ENCODE measurements at regions not wholly inside any gene's neighbourhood (a gene's known extent, or its start where the extent isn't known, plus 50 kb on each side); places are given as distances from the start of the nearest gene placed in this dataset.

DNA sequence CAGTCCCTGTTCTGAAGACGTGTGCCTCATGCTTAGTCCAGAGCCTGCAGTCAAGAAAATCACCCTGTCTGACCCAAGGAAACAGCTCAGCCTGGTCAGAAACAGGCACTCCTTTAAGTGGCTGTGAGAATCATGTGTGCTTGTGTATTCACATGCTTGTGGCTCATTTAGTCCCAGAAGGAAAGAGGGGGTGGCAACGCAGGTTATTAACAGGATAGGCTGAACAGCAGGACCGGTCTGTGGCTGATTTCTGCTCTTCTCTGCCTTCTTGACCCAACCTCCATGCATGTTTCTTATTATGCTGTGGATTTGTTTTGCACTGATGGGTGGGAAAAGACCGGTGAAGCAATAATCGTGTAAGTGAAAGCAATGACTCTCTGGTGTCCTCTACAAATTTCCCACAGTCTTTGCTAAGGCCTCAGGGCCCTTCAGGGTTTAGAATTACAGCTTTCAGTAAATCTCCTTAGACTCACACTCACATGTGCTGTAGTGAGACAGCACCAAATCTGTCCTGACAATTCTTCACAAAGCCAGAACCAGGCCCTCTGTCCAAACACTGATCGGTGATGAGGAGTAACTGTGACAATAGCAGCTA is 288.1 kb downstream of the ETS1 start:
- no peak for DNase-seq (ENCODE audit: low read depth in 2 of 2)

DNA sequence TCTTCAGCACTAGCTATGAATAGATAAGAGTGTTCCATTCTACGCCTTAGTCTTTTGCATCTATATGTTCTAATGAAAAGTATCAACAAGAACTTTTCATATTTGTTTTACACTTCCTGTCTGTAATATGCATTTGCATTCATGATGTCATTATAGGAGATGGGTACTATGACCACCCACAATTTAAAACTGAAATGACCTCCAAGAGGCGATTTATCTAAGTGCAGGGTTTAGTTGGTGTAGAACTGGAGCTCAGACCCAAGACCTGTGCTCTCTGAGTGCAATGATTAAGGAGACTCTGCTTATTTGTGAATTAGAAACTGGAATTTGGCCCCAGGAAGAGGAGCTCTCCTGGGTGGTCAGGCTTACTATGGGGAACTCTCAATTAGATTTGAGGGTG is 289.1 kb downstream of the ETS1 start:
- DNase-seq (ENCODE audit: low read depth in 2 of 2), result no peak

GRCh38 chr11:128297805-128298204 is 289.6 kb downstream of the ETS1 start:
- no peak for DNase-seq (ENCODE audit: low read depth in 2 of 2)

DNA sequence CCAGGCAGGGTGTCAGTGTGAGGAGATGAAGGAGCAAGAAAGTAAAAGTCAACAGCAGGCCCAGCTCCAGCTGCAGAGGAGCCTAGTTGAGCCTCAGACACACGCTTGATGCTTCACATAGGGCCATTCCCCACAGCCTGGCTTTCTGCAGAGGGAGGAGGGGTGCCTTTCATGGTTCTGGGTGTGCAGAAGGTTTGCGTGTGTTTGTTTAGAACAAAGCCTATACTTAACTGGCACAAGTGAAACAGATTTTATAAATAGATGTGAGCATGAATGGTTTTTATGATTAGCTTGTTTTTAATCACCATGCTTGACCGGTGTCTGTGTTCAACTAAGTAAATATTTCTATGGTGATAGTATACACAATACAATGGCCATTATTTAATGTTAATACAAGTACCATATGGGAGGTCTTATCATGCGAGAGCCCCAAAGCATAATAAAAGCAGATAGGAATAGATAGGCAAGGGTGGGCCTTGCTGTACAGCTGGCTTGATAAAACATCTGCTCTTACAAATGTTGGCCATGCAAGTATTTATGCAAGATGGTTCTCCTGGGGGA is 290.2 kb downstream of the ETS1 start:
- DNase-seq (ENCODE audit: low read depth in 2 of 2), result no peak

DNA sequence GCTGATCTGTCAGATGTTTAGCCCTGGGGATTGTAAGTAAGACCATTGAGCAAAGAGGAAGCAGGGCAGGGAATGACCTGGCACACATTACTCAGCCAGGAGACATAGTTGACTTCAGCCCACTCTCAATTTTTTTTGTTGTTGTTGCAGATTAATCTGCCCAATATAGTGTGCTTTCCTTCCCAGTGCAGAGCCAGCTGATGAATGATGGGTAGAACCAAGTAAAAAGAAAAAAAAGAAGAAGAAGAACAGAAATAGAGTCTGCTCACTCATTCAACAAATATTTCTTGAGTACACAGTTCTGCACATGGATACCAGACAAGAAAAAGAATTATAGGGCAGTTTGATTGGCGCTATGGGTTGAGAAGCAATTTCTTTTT is 292.7 kb downstream of the ETS1 start:
- no peak for DNase-seq (ENCODE audit: low read depth in 2 of 2)

DNA sequence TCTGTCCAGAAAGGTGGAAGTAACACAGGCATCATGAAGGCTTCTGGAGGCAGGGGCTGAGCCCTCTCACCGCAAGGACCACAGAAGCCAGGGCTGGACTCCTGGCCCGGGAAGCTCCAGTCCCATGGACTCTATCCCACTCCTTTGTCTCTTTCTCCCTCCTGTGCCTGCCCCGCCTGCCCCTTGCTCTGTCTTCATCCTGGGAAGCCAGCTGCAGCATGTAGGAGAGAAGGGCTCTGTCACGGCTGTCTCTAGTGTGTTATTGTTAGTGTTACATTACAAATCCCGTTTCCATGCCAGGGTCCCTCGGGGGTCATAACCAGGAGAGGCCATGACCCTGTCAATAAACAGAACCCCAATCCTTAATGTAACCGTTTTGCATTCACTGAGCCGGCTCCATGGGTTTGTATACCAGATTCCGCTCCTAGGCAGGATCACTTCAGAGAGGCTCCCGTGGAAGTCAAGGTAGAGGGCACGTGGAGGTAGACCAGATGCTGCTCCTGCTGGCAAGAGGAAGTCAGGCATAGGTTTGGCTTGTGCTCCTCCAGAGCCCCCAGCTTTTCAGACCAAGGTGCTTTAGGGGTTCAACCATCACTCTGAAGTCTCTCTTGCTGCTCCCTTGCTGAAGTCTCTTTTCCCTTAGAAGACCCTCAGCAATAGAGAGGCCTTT is 293.2 kb downstream of the ETS1 start:
- DNase-seq (ENCODE audit: low read depth in 2 of 2), result no peak

DNA sequence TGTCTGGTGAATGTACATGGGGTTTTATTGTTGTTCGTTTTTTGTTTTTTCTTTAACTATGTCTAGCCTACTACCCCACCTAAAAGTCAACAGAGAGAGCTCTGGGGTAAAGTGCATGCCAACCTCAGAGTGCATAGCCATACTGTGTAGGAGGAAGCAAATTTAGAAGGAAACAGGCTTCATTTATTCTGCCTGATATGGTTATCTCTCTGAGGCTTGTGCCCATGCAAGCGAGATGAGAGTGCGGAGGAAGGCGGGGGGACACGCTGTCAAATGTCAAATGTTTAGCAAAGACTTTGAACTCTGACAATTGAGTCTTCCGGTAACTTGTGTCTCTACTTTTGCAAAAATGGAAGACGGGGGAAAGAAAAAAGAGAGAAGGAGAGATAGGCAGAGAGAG is 295.5 kb downstream of the ETS1 start:
- DNase-seq (ENCODE audit: low read depth in 2 of 2), result no peak

GRCh38 chr11:128291007-128291406 is 296.4 kb downstream of the ETS1 start:
- DNase-seq (ENCODE audit: low read depth in 2 of 2), result no peak

GRCh38 chr11:128290106-128290840 is 297.1 kb downstream of the ETS1 start:
- peak; percentile 56 for DNase-seq (ENCODE audit: low read depth in 2 of 2)

DNA sequence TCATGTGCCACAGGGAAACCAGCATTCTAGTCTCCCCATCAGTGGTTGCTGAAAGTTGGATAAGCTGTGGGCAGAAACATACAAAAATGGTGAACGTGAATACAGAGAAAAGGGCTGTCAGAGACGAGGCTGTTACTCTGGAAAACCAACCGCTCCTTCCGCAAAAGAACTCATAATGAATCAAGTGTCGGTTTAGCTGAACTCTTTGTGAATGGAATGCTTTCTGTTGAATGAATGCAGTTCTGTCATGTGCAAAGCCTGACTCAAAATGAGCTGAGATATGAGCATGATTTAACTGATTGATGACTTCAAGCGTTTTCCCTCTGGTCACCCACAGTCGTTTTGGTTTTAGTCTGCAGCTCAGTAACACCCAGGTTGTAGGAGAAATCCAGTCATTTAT is 298.3 kb downstream of the ETS1 start:
- DNase-seq (ENCODE audit: low read depth in 2 of 2), result no peak

DNA sequence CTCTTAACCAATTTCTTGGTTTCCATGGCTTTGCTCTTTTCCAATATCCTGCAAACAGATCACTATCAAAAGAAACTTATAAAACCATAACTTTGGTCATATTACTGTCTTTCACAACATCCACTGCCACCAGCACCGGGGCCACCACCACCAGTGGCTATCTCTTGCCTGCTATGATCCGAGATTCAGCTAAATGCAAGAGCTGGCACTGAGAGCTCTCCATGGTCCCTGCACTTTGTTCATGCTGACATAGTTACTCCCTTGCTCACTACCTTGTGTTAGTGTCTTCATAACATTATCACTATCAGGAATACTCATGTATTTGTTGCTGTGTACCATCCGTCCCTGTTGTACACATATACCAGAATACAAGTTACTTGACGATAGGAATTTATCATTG is 299.0 kb downstream of the ETS1 start:
- DNase-seq (ENCODE audit: low read depth in 2 of 2), result no peak

DNA sequence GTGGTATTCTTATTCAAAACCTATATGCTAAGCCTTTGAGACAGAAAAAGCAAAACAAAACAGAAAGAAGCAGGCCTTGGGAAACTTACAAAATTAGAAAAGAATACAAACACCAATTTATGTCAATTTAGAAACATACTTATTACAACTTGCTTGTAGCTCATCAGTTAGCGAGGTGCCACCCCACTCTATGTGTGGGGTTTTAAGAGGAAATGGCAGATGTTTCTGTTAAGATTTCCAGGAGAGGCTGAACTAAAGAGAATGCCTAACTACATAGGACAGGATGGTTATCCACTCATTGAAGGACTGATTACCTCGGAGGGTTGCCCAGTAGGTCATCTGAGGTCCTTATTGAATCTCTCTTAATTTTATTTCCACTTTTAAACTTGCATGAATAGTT is 302.0 kb downstream of the ETS1 start:
- no peak for DNase-seq (ENCODE audit: low read depth in 2 of 2)

GRCh38 chr11:128284634-128285033 is 302.7 kb downstream of the ETS1 start:
- DNase-seq (ENCODE audit: low read depth in 2 of 2), result no peak

DNA sequence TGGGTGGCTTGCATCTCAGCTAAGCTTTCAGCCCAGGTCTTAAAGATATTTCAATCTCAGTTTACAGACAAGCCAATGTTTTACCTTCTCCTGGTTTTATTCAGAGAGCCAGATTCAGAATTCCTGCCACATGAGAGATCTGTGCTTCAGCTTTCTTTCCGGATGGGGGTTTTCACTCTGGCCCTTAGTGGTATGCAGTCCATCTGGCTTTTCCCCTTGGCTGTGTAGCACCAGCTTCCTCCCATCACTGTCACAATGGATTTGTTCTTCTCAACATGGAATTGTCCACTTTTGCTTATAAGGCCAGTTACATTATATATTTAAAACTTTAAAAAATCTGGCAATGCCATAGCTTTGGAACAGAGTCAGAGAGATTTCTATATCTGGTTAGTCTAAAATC is 303.9 kb downstream of the ETS1 start:
- no peak for DNase-seq (ENCODE audit: low read depth in 2 of 2)

- DNase-seq (ENCODE audit: low read depth in 2 of 2), result no peak
Observed at GRCh38 chr11:128282053-128282452, 305.3 kb downstream of the ETS1 start.

GRCh38 chr11:128279866-128280265 is 307.5 kb downstream of the ETS1 start:
- no peak for DNase-seq (ENCODE audit: low read depth in 2 of 2)

- no peak for DNase-seq (ENCODE audit: low read depth in 2 of 2)
Observed at GRCh38 chr11:128273736-128274135, 313.6 kb downstream of the ETS1 start.

GRCh38 chr11:128271401-128271800 is 316.0 kb downstream of the ETS1 start:
- no peak for DNase-seq (ENCODE audit: low read depth in 2 of 2)

DNA sequence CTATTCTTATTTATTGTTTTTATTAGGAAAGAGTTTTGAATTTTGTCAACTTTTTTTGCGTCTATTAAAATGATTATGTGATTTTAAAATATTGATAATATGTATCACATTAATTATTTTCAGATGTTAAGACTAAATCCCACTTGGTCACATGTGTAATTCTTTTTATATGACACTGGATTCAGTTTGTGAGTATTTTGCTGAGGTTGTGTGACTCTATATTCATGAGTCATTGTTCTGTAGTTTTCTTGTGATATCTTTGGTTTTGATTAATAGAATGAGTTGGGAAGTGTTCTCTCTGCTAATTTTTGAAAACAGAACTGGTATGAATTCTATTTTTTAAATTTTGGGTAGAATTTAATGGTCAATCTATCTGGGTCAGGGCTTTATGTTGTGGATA is 317.9 kb downstream of the ETS1 start:
- no peak for DNase-seq (ENCODE audit: low read depth in 2 of 2)

DNA sequence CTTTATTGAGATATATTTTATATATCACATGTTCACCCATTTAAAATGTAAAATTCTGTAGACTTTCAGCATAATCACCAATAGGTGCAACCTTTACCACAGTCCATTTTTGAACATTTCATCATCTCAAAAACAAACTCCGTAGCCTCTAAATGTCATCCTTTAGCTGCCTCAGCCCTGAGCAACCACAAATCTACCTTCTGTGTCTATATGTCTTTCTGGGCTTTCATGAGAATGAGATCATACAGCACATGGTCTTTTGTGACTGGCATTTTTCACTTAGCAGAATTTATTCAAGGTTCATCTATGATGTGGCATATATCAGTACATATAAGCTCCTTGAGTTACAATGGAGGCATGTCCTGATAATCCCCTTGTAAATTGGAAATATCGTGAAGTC is 320.5 kb downstream of the ETS1 start:
- no peak for DNase-seq (ENCODE audit: low read depth in 2 of 2)

DNA sequence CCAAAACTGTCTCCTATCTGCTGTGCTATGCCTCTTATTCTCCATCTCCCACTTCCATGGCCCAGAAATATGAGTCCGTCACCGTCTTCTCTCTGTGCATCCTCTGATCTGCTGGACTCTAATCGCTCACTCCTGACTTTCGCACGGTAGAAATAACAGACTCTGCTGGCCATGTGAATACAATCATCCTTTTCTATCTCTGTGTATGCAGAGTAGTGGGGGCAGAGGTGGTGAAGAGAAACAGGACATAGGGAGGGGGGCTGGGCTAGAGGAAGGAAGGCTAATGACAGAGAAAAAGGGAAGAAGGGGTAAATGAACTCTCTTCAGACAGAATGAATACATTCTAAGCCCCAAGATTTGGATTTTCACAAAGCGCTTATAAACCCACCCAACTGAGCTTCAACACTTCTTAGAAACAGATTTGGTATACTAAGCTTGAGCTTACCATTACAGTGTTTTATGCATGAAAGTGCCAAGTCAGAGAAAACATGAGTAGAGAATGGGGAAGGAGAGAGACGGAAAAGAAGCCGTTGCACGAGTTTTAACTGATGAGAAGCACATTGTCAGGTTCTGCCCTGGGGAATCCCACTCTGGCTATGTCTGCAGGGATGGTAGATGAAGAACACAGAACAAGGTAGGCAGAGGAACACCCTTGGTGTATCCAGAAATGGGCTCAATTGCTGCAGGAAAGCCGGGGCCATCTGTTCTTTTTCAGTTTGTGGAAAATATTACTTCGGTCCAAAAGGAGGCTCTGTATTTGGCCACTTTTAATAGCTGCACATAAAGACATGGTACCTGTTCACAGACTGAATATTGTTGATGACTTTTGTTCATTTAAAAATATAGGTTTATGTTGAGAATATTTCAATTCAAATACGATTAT is 324.7 kb downstream of the ETS1 start:
- DNase-seq (ENCODE audit: low read depth in 2 of 2), result no peak

- DNase-seq (ENCODE audit: low read depth in 2 of 2), result no peak
Observed at GRCh38 chr11:128261011-128261421, 326.3 kb downstream of the ETS1 start.
